ENCODE measurements at regions not wholly inside any gene's neighbourhood (a gene's known extent, or its start where the extent isn't known, plus 50 kb on each side); places are given as distances from the start of the nearest gene placed in this dataset.

DNA sequence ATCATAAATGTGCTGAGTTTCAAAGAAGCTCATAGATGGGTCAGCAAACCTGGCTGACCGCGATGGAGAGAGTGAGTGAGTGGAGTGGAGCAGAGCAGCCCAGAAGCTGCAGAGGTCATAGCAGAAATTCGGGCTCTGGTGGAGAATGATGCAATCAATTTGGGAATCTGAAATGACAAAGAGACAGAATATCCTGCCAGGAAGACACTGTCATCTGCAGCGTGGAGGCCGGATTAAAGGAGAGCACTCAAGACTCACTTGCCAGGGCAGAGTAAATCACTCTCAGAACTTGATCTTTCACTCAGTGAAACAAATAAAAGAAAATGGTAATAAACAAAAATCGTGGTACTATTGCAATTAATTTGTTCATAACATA lies 109.6 kb upstream of the RREB1 start:
- DNase-seq: no peak
- no peak overlapping the region for H3K9ac ChIP-seq
- H4K20me1 ChIP-seq (ENCODE audit: insufficient read depth): no peaks in the 10 kb centered on the region
- no peak overlapping the region for H3K4me2 ChIP-seq
- TF ChIP-seq GABPA (IDR thresholded peaks at IDR 0.05; ENCODE audit: low read depth): no peak
- no peak for TF ChIP-seq MEF2A (IDR thresholded peaks at IDR 0.05; ENCODE audit: borderline replicate concordance, low read depth)
- TF ChIP-seq MXI1 (IDR thresholded peaks at IDR 0.05; ENCODE audit: low read depth, low read length): no peak
- TF ChIP-seq YY1 (IDR thresholded peaks at IDR 0.05; ENCODE audit: low read depth): no peak
- TF ChIP-seq, protein P1, sequence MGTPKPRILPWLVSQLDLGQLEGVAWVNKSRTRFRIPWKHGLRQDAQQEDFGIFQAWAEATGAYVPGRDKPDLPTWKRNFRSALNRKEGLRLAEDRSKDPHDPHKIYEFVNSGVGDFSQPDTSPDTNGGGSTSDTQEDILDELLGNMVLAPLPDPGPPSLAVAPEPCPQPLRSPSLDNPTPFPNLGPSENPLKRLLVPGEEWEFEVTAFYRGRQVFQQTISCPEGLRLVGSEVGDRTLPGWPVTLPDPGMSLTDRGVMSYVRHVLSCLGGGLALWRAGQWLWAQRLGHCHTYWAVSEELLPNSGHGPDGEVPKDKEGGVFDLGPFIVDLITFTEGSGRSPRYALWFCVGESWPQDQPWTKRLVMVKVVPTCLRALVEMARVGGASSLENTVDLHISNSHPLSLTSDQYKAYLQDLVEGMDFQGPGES (IDR thresholded peaks at IDR 0.05; ENCODE audit: low read depth, low read length): no peak
- no peak for TF ChIP-seq SMC3 (IDR thresholded peaks at IDR 0.05; ENCODE audit: low read depth, low read length)
- TF ChIP-seq POLR2AphosphoS5 (IDR thresholded peaks at IDR 0.05; ENCODE audit: low read depth, low read length): no peak
- TF ChIP-seq SIN3A (IDR thresholded peaks at IDR 0.05; ENCODE audit: borderline replicate concordance, low read depth, low read length): no peak
- no peaks in the 10 kb centered on the region; a peak in 1 of 4 replicates for H3K4me1 ChIP-seq (ENCODE audit: control insufficient read depth in 1 of 2, insufficient read depth in 2 of 2, low read depth in 1 of 2, low read length in 1 of 2)
- ChIA-PET POLR2A (no interaction called here), CTCF (no interaction called here)
- WGBS (ENCODE audit: low lambda C conversion rate): 25% methylated on average over 6 of the region's 6 CpGs
- no peaks in the 10 kb centered on the region for H3K9me3 ChIP-seq
- no peaks in the 10 kb centered on the region for H3K36me3 ChIP-seq (replicated peaks in 1 of 2; ENCODE audit: control insufficient read depth in 1 of 2, insufficient read depth in 2 of 2, low read length in 1 of 2)
- no peak overlapping the region for H3K4me3 ChIP-seq (ENCODE audit: low read depth in 2 of 2, low read length in 1 of 2)
- H3K9me2 ChIP-seq: no peaks in the 10 kb centered on the region
- no peaks in the 10 kb centered on the region for H3F3A ChIP-seq (replicated peaks; ENCODE audit: insufficient read depth)
- H2AFZ ChIP-seq (ENCODE audit: low read depth): no peak overlapping the region
- no peak overlapping the region for H3K27ac ChIP-seq (ENCODE audit: low read depth in 2 of 2, low read length in 1 of 2)
- H3K27me3 ChIP-seq (ENCODE audit: insufficient read depth): no peaks in the 10 kb centered on the region
- H3K79me2 ChIP-seq (ENCODE audit: insufficient read depth): no peaks in the 10 kb centered on the region

DNA sequence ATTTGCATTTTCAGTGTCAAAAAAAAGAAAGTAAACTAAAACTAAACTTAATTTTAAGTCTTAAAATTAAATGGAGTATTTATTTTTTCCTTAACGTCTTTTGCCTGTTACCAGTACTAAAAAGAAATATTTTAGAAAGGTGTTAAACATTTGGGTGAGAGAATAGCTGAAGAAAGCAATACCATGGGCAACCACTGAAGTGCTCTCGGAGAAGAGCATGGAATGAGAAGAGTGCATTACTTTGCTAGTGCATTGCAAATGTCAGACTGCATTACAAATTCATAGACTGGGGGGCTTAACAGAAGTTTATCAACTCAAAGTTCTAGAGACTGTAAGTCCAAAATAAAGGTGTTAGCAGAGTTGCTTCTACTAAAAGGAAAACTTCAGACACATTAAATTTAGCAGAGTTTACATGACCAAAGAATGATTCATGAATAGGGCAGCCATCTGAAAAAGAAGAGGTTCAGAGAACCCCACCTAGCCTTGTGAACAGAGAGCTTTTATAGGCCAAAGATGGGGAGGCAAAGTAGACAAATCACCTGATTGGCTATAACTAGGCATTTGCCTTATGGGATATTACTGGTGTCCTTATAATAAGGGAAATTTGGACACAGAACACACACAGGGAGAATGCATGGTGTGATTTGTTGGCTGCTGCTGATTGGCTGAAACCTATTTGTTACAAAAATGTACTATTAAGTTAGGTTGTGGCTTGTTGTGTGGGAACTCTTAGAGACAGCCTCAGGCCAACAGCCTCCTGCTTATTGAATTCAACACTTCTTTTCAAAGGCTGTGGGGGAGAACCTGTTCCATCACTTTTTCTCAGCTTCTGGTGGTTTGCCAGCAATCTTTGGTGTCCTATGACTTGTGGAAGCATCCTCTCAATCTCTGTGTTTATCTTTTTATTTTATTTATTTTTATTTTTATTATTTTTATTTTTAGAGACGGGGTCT lies 106.7 kb upstream of the RREB1 start:
- Histone ChIP-seq H4K20me1 (ENCODE audit: insufficient read depth) (no peaks in the 10 kb centered on the region), H3K9me3 (no peaks in the 10 kb centered on the region), H3F3A (replicated peaks; ENCODE audit: insufficient read depth) (no peaks in the 10 kb centered on the region), H3K4me1 (ENCODE audit: control insufficient read depth in 1 of 2, insufficient read depth in 2 of 2, low read depth in 1 of 2, low read length in 1 of 2) (no peaks in the 10 kb centered on the region; a peak in 1 of 4 replicates), H2AFZ (ENCODE audit: low read depth) (no peak overlapping the region), H3K27ac (ENCODE audit: low read depth in 2 of 2, low read length in 1 of 2) (no peak overlapping the region), H3K4me2 (no peak overlapping the region), H3K9me2 (no peaks in the 10 kb centered on the region), H3K9ac (no peak overlapping the region), H3K79me2 (ENCODE audit: insufficient read depth) (no peaks in the 10 kb centered on the region), H3K4me3 (ENCODE audit: low read depth in 2 of 2, low read length in 1 of 2) (no peak overlapping the region), H3K36me3 (replicated peaks in 1 of 2; ENCODE audit: control insufficient read depth in 1 of 2, insufficient read depth in 2 of 2, low read length in 1 of 2) (no peaks in the 10 kb centered on the region), H3K27me3 (ENCODE audit: insufficient read depth) (no peaks in the 10 kb centered on the region)
- POLR2A ChIA-PET: no interaction called here
- DNase-seq: no peak
- CTCF ChIA-PET: no interaction called here
- no peak for TF ChIP-seq GATA2 (CRISPR knock-in tag; IDR thresholded peaks at IDR 0.05)
- TF ChIP-seq NRF1 (IDR thresholded peaks at IDR 0.05; ENCODE audit: low read depth, low read length): no peak
- TF ChIP-seq RFX5 (IDR thresholded peaks at IDR 0.05; ENCODE audit: low read length): no peak
- TF ChIP-seq EP300 (IDR thresholded peaks at IDR 0.05; ENCODE audit: borderline replicate concordance in 1 of 2, low read depth in 1 of 2, low read length in 1 of 2): no peak
- TF ChIP-seq, protein P2, sequence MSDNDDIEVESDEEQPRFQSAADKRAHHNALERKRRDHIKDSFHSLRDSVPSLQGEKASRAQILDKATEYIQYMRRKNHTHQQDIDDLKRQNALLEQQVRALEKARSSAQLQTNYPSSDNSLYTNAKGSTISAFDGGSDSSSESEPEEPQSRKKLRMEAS (IDR thresholded peaks at IDR 0.05; ENCODE audit: low read depth): no peak
- TF ChIP-seq RXRA (IDR thresholded peaks at IDR 0.05; ENCODE audit: borderline replicate concordance, low read depth): no peak
- no peak for TF ChIP-seq RCOR1 (IDR thresholded peaks at IDR 0.05; ENCODE audit: low read length)
- TF ChIP-seq TCF12 (IDR thresholded peaks at IDR 0.05): no peak
- TF ChIP-seq EZH2phosphoT487 (IDR thresholded peaks at IDR 0.05; ENCODE audit: borderline replicate concordance, low read depth): no peak
- no peak for TF ChIP-seq CHD2 (IDR thresholded peaks at IDR 0.05; ENCODE audit: low read length, partially characterized antibody)
- TF ChIP-seq, protein P3, sequence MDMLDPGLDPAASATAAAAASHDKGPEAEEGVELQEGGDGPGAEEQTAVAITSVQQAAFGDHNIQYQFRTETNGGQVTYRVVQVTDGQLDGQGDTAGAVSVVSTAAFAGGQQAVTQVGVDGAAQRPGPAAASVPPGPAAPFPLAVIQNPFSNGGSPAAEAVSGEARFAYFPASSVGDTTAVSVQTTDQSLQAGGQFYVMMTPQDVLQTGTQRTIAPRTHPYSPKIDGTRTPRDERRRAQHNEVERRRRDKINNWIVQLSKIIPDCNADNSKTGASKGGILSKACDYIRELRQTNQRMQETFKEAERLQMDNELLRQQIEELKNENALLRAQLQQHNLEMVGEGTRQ (IDR thresholded peaks at IDR 0.05; ENCODE audit: borderline replicate concordance, low read depth, low read length): no peak
- no peak for TF ChIP-seq FOXJ3 (CRISPR knock-in tag; IDR thresholded peaks at IDR 0.05)
- TF ChIP-seq FOXM1 (IDR thresholded peaks at IDR 0.05; ENCODE audit: low read depth): no peak
- TF ChIP-seq, protein P4, sequence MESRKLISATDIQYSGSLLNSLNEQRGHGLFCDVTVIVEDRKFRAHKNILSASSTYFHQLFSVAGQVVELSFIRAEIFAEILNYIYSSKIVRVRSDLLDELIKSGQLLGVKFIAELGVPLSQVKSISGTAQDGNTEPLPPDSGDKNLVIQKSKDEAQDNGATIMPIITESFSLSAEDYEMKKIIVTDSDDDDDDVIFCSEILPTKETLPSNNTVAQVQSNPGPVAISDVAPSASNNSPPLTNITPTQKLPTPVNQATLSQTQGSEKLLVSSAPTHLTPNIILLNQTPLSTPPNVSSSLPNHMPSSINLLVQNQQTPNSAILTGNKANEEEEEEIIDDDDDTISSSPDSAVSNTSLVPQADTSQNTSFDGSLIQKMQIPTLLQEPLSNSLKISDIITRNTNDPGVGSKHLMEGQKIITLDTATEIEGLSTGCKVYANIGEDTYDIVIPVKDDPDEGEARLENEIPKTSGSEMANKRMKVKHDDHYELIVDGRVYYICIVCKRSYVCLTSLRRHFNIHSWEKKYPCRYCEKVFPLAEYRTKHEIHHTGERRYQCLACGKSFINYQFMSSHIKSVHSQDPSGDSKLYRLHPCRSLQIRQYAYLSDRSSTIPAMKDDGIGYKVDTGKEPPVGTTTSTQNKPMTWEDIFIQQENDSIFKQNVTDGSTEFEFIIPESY (IDR thresholded peaks at IDR 0.05; ENCODE audit: borderline replicate concordance, low read depth): no peak
- no peak for TF ChIP-seq JUND (IDR thresholded peaks at IDR 0.05)
- WGBS (ENCODE audit: low lambda C conversion rate): 47% methylated on average over 3 of the region's 3 CpGs

All from SK-N-SH (cell line).